ENCODE measurements at regions not wholly inside any gene's neighbourhood (a gene's known extent, or its start where the extent isn't known, plus 50 kb on each side); places are given as distances from the start of the nearest gene placed in this dataset.
"Not testable (repeated sequence)": the region's sequence is repeated elsewhere in the genome, so short reads cannot be mapped to it uniquely, and the experiment has no call there.

DNA sequence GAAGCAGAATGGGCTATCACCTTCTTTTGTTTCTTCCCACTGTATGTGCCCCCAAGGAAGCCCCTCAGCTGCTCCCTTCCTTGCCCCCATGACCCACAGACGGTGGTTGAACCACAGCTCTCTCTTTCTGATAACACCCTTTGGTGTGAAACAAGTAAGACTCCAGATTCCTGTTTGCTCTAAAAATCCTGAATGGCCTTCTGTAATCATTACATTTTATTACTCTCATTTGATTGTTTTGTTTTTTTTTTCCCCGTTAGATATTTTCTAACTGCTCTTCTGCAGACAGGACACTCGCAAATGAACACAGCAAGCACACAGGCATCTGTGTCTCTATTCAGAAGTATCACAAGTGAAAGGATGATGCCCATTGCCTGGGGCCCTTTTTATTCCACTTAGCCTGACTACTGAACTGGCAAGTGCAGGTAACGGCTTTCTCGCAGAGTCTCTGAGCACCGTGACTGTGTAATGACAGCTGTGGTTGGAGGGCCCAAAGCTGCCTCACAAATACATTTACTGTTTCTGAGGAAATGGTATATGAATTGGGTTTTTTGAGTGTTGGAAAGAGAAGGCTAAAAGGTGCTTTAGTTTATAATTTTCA lies 59.3 kb downstream of the OXGR1 start:
- no peak for TF ChIP-seq Cebpa-rat (IDR thresholded peaks at IDR 0.05)
- H3K9me3 ChIP-seq (replicated peaks in 1 of 11) = no peaks in the 10 kb centered on the region
- no peak overlapping the region for H3K27ac ChIP-seq
- H3K27me3 ChIP-seq = no peaks in the 10 kb centered on the region
- no peak overlapping the region for H3K9ac ChIP-seq
- no peak overlapping the region for H3K4me2 ChIP-seq
- H3K4me1 ChIP-seq = no peaks in the 10 kb centered on the region
- H3K36me3 ChIP-seq = no peaks in the 10 kb centered on the region
- no peaks in the 10 kb centered on the region for H4K20me1 ChIP-seq
- H3K4me3 ChIP-seq = no peak overlapping the region

DNA sequence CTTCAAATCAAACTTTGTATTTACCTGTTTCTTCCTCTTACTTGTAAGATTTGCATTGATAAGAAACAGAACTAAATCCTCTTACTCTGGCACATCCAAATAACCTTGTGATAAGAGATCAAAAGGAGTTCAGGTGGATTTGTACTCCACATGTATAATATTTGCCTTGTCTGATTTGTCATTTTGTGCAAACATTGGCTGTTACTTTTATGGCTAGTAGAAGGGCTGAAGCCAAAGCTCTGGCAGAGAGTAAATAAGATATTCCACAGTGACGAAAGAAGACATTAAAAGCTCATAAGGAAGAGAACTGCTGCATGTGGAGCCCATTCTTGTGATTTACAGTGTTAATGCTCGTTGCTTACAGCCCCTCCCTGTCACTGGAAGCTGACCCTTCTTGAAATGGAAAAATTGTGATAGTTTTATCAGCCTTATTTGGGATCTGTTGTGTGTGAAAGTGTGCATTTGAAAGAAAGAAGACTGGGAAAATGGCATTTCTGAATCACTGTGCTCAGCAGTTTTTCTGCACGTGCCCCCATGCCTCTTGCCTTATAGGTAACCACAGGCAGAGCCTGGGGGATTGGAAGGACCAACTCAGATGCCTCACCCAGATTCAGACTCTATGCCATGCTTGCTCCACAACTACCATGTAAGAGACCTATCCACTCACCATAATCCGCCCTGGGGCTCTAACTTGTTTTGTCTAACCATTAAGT lies 68.2 kb downstream of the OXGR1 start:
- no peaks in the 10 kb centered on the region for H3K27me3 ChIP-seq
- TF ChIP-seq Cebpa-rat (IDR thresholded peaks at IDR 0.05) = no peak
- no peaks in the 10 kb centered on the region for H3K36me3 ChIP-seq
- no peak overlapping the region for H3K27ac ChIP-seq
- H3K4me3 ChIP-seq = no peak overlapping the region
- no peak overlapping the region for H3K9ac ChIP-seq
- no peaks in the 10 kb centered on the region for H4K20me1 ChIP-seq
- no peak overlapping the region for H3K4me2 ChIP-seq
- H3K9me3 ChIP-seq (replicated peaks in 1 of 11) = peaks cover 0 to 7% (median 0%) of the 10 kb centered on the region in 11 experiments; a peak in 3 of 22 replicates
- H3K4me1 ChIP-seq = no peaks in the 10 kb centered on the region

DNA sequence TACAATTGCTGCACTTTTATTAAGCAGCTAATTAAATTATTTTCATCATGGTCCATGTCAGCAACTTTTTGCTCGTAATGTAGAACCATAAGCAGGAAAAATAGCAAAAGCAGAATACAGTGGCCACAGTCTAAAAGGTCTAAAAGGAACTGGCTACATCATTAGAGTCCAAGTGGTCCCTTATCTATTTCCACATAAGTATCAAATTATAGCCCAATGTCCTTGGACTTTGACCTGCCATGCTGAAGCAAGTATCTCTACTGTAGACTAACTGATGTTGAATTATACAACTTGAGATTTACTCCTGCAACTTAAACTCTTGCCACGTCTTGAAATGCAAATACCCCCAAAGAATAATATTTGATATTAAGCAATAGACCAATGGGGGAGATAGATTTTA lies 68.8 kb downstream of the OXGR1 start:
- no peaks in the 10 kb centered on the region for H4K20me1 ChIP-seq
- H3K36me3 ChIP-seq = no peaks in the 10 kb centered on the region
- H3K9ac ChIP-seq = no peak overlapping the region
- H3K4me3 ChIP-seq = no peak overlapping the region
- H3K9me3 ChIP-seq (replicated peaks in 1 of 11) = peaks cover 0 to 7% (median 0%) of the 10 kb centered on the region in 11 experiments; a peak in 4 of 22 replicates
- H3K4me2 ChIP-seq = no peak overlapping the region
- H3K27ac ChIP-seq = no peak overlapping the region
- H3K27me3 ChIP-seq = no peaks in the 10 kb centered on the region
- H3K4me1 ChIP-seq = no peaks in the 10 kb centered on the region
- TF ChIP-seq Cebpa-rat (IDR thresholded peaks at IDR 0.05) = no peak

DNA sequence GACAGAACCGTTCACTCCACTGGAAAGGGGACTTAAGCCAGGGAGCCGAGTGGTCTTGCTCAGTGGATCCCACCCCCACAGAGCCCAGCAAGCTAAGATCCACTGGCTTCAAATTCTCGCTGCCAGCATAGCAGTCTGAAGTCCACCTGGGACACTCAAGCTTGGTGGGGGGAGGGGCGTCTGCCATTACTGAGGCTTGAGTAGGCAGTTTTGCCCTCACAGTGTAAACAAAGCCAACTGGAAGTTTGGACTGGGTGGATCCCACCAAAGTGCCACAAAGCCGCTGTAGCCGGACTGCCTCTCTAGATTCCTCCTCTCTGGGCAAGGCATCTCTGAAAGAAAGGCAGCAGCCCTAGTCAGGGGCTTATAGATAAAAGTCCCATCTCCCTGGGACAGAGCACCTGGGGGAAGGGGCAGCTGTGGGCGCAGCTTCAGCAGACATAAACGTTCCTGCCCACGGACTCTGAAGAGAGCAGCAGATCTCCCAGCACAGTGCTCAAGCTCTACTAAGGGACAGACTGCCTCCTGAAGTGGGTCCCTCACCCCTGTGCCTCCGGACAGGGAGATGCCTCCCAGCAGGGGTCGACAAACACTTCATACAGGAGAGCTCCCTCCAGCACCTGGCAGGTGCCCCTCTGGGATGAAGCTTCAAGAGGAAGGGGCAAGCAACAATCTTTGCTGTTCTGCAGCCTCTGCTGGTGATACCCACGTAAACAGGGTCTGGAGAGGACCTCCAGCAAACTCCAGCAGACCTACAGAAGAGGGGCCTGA lies 75.2 kb downstream of the OXGR1 start:
- not testable (repeated sequence) for H3K27me3 ChIP-seq, H3K27ac ChIP-seq, H3K36me3 ChIP-seq, H4K20me1 ChIP-seq, H3K4me3 ChIP-seq, H3K4me1 ChIP-seq, H3K4me2 ChIP-seq, H3K9ac ChIP-seq
- H3K9me3 ChIP-seq (replicated peaks in 1 of 11) = peaks cover 0 to 15% (median 4%) of the 10 kb centered on the region in 11 experiments; a peak in 8 of 22 replicates

- Histone ChIP-seq H3K4me3 (no peak overlapping the region), H3K36me3 (no peaks in the 10 kb centered on the region), H3K9me3 (replicated peaks in 1 of 11) (no peaks in the 10 kb centered on the region), H3K27ac (no peak overlapping the region), H3K9ac (no peak overlapping the region), H4K20me1 (no peaks in the 10 kb centered on the region), H3K4me1 (peaks cover 0 to 13% (median 10%) of the 10 kb centered on the region in 10 experiments; a peak in 13 of 20 replicates), H3K4me2 (0 out of 22 replicates have a peak overlapping the region, but pooled peaks of 1 of the 11 experiments have one; percentile 11), H3K27me3 (no peaks in the 10 kb centered on the region)
- TF ChIP-seq Cebpa-rat (IDR thresholded peaks at IDR 0.05) = no peak
These were observed 90.0 kb downstream of the OXGR1 start for GRCh38 chr13:96904232-96904631.

- no peaks in the 10 kb centered on the region for H3K36me3 ChIP-seq
- H3K27me3 ChIP-seq = no peaks in the 10 kb centered on the region
- TF ChIP-seq Cebpa-rat (IDR thresholded peaks at IDR 0.05) = no peak
- no peaks in the 10 kb centered on the region for H3K9me3 ChIP-seq (replicated peaks in 1 of 11)
- no peak overlapping the region for H3K4me2 ChIP-seq
- H3K27ac ChIP-seq = no peak overlapping the region
- peaks cover 0 to 13% (median 10%) of the 10 kb centered on the region in 10 experiments; a peak in 12 of 20 replicates for H3K4me1 ChIP-seq
- H3K9ac ChIP-seq = no peak overlapping the region
- H4K20me1 ChIP-seq = no peaks in the 10 kb centered on the region
- no peak overlapping the region for H3K4me3 ChIP-seq
These were observed 91.2 kb downstream of the OXGR1 start for GRCh38 chr13:96903085-96903484.

GRCh38 chr13:96900986-96901385 lies 93.3 kb downstream of the OXGR1 start:
- H3K9me3 ChIP-seq (replicated peaks in 1 of 11) = 0 out of 22 replicates have a peak, but pooled peaks cover 0 to 2% (median 0%) of the 10 kb centered on the region in 11 experiments
- H3K4me3 ChIP-seq = no peak overlapping the region
- no peak overlapping the region for H3K27ac ChIP-seq
- H3K36me3 ChIP-seq = no peaks in the 10 kb centered on the region
- H3K4me1 ChIP-seq = peaks cover 0 to 10% (median 9%) of the 10 kb centered on the region in 10 experiments; a peak in 12 of 20 replicates
- H3K9ac ChIP-seq = no peak overlapping the region
- TF ChIP-seq Cebpa-rat (IDR thresholded peaks at IDR 0.05) = no peak
- no peaks in the 10 kb centered on the region for H4K20me1 ChIP-seq
- H3K4me2 ChIP-seq = no peak overlapping the region
- H3K27me3 ChIP-seq = no peaks in the 10 kb centered on the region

- H3K4me2 ChIP-seq = no peak overlapping the region
- no peak overlapping the region for H3K9ac ChIP-seq
- no peaks in the 10 kb centered on the region; a peak in 1 of 20 replicates for H3K4me1 ChIP-seq
- no peaks in the 10 kb centered on the region for H3K36me3 ChIP-seq
- no peaks in the 10 kb centered on the region for H4K20me1 ChIP-seq
- H3K27me3 ChIP-seq = no peaks in the 10 kb centered on the region
- H3K9me3 ChIP-seq (replicated peaks in 1 of 11) = peaks cover 0 to 9% (median 8%) of the 10 kb centered on the region in 11 experiments; a peak in 9 of 22 replicates
- TF ChIP-seq Cebpa-rat (IDR thresholded peaks at IDR 0.05) = no peak
- H3K4me3 ChIP-seq = no peak overlapping the region
- H3K27ac ChIP-seq = no peak overlapping the region
These were observed 94.3 kb downstream of the OXGR1 start for GRCh38 chr13:96899946-96900345.

- Histone ChIP-seq H3K4me1 (no peaks in the 10 kb centered on the region), H3K9me3 (replicated peaks in 1 of 11) (peaks cover 0 to 12% (median 8%) of the 10 kb centered on the region in 11 experiments; a peak in 9 of 22 replicates), H3K36me3 (no peaks in the 10 kb centered on the region), H4K20me1 (no peaks in the 10 kb centered on the region), H3K4me2 (no peak overlapping the region), H3K9ac (no peak overlapping the region), H3K27me3 (no peaks in the 10 kb centered on the region), H3K27ac (no peak overlapping the region), H3K4me3 (no peak overlapping the region)
- TF ChIP-seq Cebpa-rat (IDR thresholded peaks at IDR 0.05) = no peak
These were observed 95.5 kb downstream of the OXGR1 start for GRCh38 chr13:96898646-96899254.

Data from BLaER1 treated with 17β-estradiol and CSF1 and Interleukin-3, amounts not matched to agents 10 nM and 100 nM (cell line).